DND-41 (cell line): ENCODE measurements at regions not wholly inside any gene's neighbourhood (a gene's known extent, or its start where the extent isn't known, plus 50 kb on each side); places are given as distances from the start of the nearest gene placed in this dataset.

Experiments
- CTCF ChIP-seq: IDR thresholded peaks from 2 replicates; pipeline ENCODE4 v1.5.1; 2012; ENCODE audit warnings: borderline replicate concordance, low read length, moderate library complexity, mild to moderate bottlenecking; ENCODE audit not compliant: poor library complexity, severe bottlenecking; ENCODE audit errors: extremely low read depth
- EZH2 ChIP-seq: IDR thresholded peaks from 3 replicates; pipeline ENCODE4 v1.6.1; 2012; ENCODE audit warnings: borderline replicate concordance, low read depth, mild to moderate bottlenecking, moderate library complexity, low read length, inconsistent platforms; ENCODE audit not compliant: severe bottlenecking

GRCh38 chr7:41568135-41568534, 134.8 kb downstream of the INHBA start:
- TF ChIP-seq CTCF (no peak), EZH2 (no peak)
